Omental fat pad (tissue), 3 donors: ENCODE measurements at regions not wholly inside any gene's neighbourhood (a gene's known extent, or its start where the extent isn't known, plus 50 kb on each side); places are given as distances from the start of the nearest gene placed in this dataset.

Experiments
- ATAC-seq: fragments of 150-250 bp; one replicate; pipeline ENCODE4 v1.9.1; 2016; ENCODE audit warnings: mild to moderate bottlenecking, moderate library complexity; ENCODE audit not compliant: low FRiP score
- DNase-seq: peaks from one replicate; pipeline ENCODE4 v3.0.0-alpha.2; 2019; ENCODE audit warnings: low spot score
- TF ChIP-seq, protein P1 (sequence below), 3 donors: fragments of 450-650 bp; IDR thresholded peaks; one replicate each; pipeline ENCODE4 v1.5.1; 2016 to 2017; ENCODE audit warnings: antibody characterized with exemption in 3 of 3, mild to moderate bottlenecking in 3 of 3, moderate library complexity in 2 of 3

- DNase-seq (no peak), ATAC-seq (no peak)
- TF ChIP-seq, protein P1, sequence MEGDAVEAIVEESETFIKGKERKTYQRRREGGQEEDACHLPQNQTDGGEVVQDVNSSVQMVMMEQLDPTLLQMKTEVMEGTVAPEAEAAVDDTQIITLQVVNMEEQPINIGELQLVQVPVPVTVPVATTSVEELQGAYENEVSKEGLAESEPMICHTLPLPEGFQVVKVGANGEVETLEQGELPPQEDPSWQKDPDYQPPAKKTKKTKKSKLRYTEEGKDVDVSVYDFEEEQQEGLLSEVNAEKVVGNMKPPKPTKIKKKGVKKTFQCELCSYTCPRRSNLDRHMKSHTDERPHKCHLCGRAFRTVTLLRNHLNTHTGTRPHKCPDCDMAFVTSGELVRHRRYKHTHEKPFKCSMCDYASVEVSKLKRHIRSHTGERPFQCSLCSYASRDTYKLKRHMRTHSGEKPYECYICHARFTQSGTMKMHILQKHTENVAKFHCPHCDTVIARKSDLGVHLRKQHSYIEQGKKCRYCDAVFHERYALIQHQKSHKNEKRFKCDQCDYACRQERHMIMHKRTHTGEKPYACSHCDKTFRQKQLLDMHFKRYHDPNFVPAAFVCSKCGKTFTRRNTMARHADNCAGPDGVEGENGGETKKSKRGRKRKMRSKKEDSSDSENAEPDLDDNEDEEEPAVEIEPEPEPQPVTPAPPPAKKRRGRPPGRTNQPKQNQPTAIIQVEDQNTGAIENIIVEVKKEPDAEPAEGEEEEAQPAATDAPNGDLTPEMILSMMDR (IDR thresholded peaks at IDR 0.05), result no peak
Measured at GRCh38 chr12:63394983-63395382, 244.0 kb upstream of the AVPR1A start.

GRCh38 chr12:63394349-63394748 is 243.3 kb upstream of the AVPR1A start:
- TF ChIP-seq, protein P1 (IDR thresholded peaks at IDR 0.05), result no peak
- ATAC-seq (no peak), DNase-seq (no peak)

- ATAC-seq (no peak), DNase-seq (no peak)
- TF ChIP-seq, protein P1 (IDR thresholded peaks at IDR 0.05), result no peak
Measured at GRCh38 chr12:63389211-63389610, 238.2 kb upstream of the AVPR1A start.

DNA sequence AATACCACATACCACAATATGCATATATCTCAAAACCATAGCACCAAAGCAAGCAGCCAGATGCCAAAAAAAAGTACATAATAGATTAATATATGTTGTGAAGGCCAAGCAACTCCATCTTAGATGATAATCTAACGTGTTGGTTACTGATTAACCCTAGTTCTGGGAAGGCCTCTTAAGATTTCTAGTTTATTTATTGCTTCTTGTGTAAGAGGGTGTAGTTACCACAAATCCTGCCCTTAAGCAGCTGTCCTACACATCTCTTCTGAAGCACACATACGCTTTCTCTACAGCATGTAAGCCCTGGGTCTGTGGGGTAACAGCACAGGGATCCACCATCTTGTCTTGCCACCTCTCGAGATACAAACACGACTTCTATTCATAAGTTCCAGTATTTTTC is 236.8 kb upstream of the AVPR1A start:
- ATAC-seq (no peak), DNase-seq (no peak)
- TF ChIP-seq, protein P1 (IDR thresholded peaks at IDR 0.05), result no peak

DNA sequence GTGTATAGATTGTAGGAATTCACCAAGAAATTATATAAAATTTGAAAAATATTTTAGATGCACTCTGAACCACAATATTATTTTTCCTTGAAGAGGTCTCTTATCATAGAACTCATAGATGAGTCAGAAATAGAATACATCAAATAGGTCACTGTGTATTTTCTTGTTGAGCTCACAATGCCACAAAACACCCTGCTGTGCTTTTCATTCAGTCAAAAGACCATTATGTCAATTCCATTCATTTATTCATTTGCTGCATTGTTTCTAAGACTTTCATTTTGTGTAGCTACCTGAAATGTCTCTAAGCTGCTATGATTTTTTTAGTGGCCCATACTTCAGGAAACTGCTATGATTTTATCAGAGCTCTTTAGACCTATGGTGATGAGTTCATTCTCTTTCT is 231.9 kb upstream of the AVPR1A start:
- ATAC-seq (no peak), DNase-seq (no peak)
- TF ChIP-seq, protein P1 (IDR thresholded peaks at IDR 0.05), result no peak

DNA sequence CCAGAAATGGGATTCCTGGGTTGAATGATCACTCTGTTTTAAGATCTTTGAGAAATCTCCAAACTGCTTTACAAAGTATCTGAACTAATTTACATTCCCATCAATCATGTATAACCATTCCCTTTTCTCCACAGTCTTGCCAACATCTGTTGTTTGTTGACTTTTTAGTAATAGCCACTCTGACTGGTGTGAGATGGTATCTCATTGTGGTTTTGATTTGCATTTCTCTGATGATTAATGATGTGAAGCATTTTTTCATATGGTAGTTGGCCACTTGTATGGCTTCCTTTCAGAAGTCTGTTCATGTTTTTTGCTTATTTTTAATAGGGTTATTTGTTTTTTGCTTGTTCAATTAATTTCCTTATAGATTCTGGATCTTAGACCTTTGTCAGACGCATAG is 211.8 kb upstream of the AVPR1A start:
- DNase-seq, result no peak
- TF ChIP-seq, protein P1 (IDR thresholded peaks at IDR 0.05), result no peak
- ATAC-seq, result no peak

GRCh38 chr12:63362166-63362565 is 211.2 kb upstream of the AVPR1A start:
- no peak for ATAC-seq
- DNase-seq, result no peak
- TF ChIP-seq, protein P1 (IDR thresholded peaks at IDR 0.05), result no peak
